Ishikawa (cell line): ENCODE measurements at regions not wholly inside any gene's neighbourhood (a gene's known extent, or its start where the extent isn't known, plus 50 kb on each side); places are given as distances from the start of the nearest gene placed in this dataset.

Experiments
- CEBPB ChIP-seq: IDR thresholded peaks from 2 replicates; pipeline ENCODE4 v1.6.1; 2012
- CREB1 ChIP-seq: IDR thresholded peaks from 2 replicates; pipeline ENCODE4 v1.6.1; 2012; ENCODE audit warnings: low read depth
- EGR1 ChIP-seq: IDR thresholded peaks from 2 replicates; pipeline ENCODE4 v1.6.1; 2012
- EP300 ChIP-seq: IDR thresholded peaks from 2 replicates; pipeline ENCODE4 v1.6.1; 2012; ENCODE audit warnings: borderline replicate concordance
- MAX ChIP-seq: IDR thresholded peaks from 2 replicates; pipeline ENCODE4 v1.6.1; 2012
- REST ChIP-seq: IDR thresholded peaks from 2 replicates; pipeline ENCODE4 v1.6.1; 2012; ENCODE audit warnings: low read depth, mild to moderate bottlenecking
- TAF1 ChIP-seq: IDR thresholded peaks from 2 replicates; pipeline ENCODE4 v1.6.1; 2012; ENCODE audit warnings: low read depth, mild to moderate bottlenecking
- YY1 ChIP-seq: IDR thresholded peaks from 2 replicates; pipeline ENCODE4 v1.6.1; 2012; ENCODE audit warnings: low read depth
- ZBTB7A ChIP-seq: IDR thresholded peaks from 2 replicates; pipeline ENCODE4 v1.6.1; 2012; ENCODE audit warnings: low read depth
- TF ChIP-seq, protein P1 (sequence below): IDR thresholded peaks from 2 replicates; pipeline ENCODE4 v1.6.1; 2012

- no peak for TF ChIP-seq REST
- TF ChIP-seq EP300: no peak
- TF ChIP-seq YY1: no peak
- TF ChIP-seq EGR1: no peak
- TF ChIP-seq TAF1: no peak
- TF ChIP-seq MAX: no peak
- no peak for TF ChIP-seq CEBPB
- no peak for TF ChIP-seq ZBTB7A
- TF ChIP-seq, protein P1, sequence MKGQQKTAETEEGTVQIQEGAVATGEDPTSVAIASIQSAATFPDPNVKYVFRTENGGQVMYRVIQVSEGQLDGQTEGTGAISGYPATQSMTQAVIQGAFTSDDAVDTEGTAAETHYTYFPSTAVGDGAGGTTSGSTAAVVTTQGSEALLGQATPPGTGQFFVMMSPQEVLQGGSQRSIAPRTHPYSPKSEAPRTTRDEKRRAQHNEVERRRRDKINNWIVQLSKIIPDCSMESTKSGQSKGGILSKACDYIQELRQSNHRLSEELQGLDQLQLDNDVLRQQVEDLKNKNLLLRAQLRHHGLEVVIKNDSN: no peak
- TF ChIP-seq CREB1: no peak
These were observed 145.0 kb upstream of the RAG2 start for GRCh38 chr11:36743039-36743438.
